SK-N-SH (cell line): ENCODE measurements at regions not wholly inside any gene's neighbourhood (a gene's known extent, or its start where the extent isn't known, plus 50 kb on each side); places are given as distances from the start of the nearest gene placed in this dataset.

Source experiments
- CTCF ChIA-PET: fragments of 300-600, 350-600 bp; formaldehyde crosslinking; extraction: SDS; loops from one replicate; lab custom pipeline; 2021; lab: Yijun Ruan, JAX
- POLR2A ChIA-PET: fragments of 350-600 bp; sonication (Branson Sonifier 250); formaldehyde crosslinking; extraction: SDS; loops from one replicate; lab custom pipeline; 2020; ENCODE audit warnings: antibody characterized with exemption, inconsistent platforms; lab: Yijun Ruan, JAX
- DNase-seq: peaks from one replicate; pipeline ENCODE4 v3.0.0; 2012
- H2AFZ ChIP-seq: fragments of 200-600 bp; sonication (generic); 2 replicates; pipeline ENCODE4 v1.8.1; 2016; ENCODE audit warnings: antibody characterized with exemption, mild to moderate bottlenecking, low read depth
- H3F3A ChIP-seq: fragments of 200-600 bp; sonication (generic); replicated peaks from 2 replicates; pipeline ENCODE3; 2016; ENCODE audit warnings: antibody characterized with exemption, mild to moderate bottlenecking; ENCODE audit not compliant: insufficient read depth
- H3K27ac ChIP-seq, 2 experiments: fragments of 200-500 bp in 1 of 2; fragments of 200-600 bp in 1 of 2; sonication (Bioruptor generic) in 1 of 2; sonication (generic), shearing (Covaris generic) in 1 of 2; 2 replicates each; pipeline versions ENCODE4 v1.5.1 to v1.6.1; 2014 to 2016; ENCODE audit warnings: low read depth in 2 of 2, inconsistent platforms in 1 of 2, low read length in 1 of 2, mild to moderate bottlenecking in 1 of 2, mixed read lengths in 1 of 2
- H3K27me3 ChIP-seq: fragments of 200-600 bp; sonication (generic), shearing (Covaris generic); 2 replicates; pipeline ENCODE4 v1.6.1; 2016; ENCODE audit warnings: mixed run types; ENCODE audit not compliant: insufficient read depth
- H3K36me3 ChIP-seq, 2 experiments: fragments of 200-500 bp in 1 of 2; fragments of 200-600 bp in 1 of 2; sonication (Bioruptor generic) in 1 of 2; sonication (generic) in 1 of 2; replicated peaks in 1 of 2; 2 replicates each; pipeline versions ENCODE3 to v1.5.1; 2014 to 2016; ENCODE audit warnings: low read length in 1 of 2, mild to moderate bottlenecking in 1 of 2; ENCODE audit not compliant: insufficient read depth in 2 of 2, control insufficient read depth in 1 of 2
- H3K4me1 ChIP-seq, 2 experiments: fragments of 200-500 bp in 1 of 2; fragments of 200-600 bp in 1 of 2; sonication (Bioruptor generic) in 1 of 2; sonication (generic), shearing (Covaris generic) in 1 of 2; 2 replicates each; pipeline versions ENCODE4 v1.5.1 to v1.6.1; 2014 to 2016; ENCODE audit warnings: low read depth in 1 of 2, low read length in 1 of 2, mixed run types in 1 of 2; ENCODE audit not compliant: insufficient read depth in 2 of 2, control insufficient read depth in 1 of 2
- H3K4me2 ChIP-seq: fragments of 200-600 bp; sonication (generic), shearing (Covaris generic); 2 replicates; pipeline ENCODE4 v1.6.1; 2017; ENCODE audit warnings: mixed run types
- H3K4me3 ChIP-seq, 2 experiments: fragments of 200-500 bp in 1 of 2; fragments of 200-600 bp in 1 of 2; sonication (Bioruptor generic) in 1 of 2; sonication (generic), shearing (Covaris generic) in 1 of 2; 2 replicates each; pipeline versions ENCODE4 v1.5.1 to v1.8.1; 2014 to 2016; ENCODE audit warnings: low read depth in 2 of 2, inconsistent platforms in 1 of 2, low read length in 1 of 2, mild to moderate bottlenecking in 1 of 2, mixed read lengths in 1 of 2, moderate library complexity in 1 of 2
- H3K79me2 ChIP-seq: fragments of 200-600 bp; sonication (generic); 2 replicates; pipeline ENCODE4 v1.8.1; 2017; ENCODE audit warnings: mild to moderate bottlenecking; ENCODE audit not compliant: insufficient read depth
- H3K9ac ChIP-seq: fragments of 200-600 bp; sonication (generic); 2 replicates; pipeline ENCODE4 v1.6.1; 2017; ENCODE audit warnings: mixed run types
- H3K9me2 ChIP-seq: fragments of 200-600 bp; sonication (generic); 2 replicates; pipeline ENCODE4 v1.6.1; 2017; ENCODE audit warnings: mixed run types
- H3K9me3 ChIP-seq: fragments of 200-600 bp; sonication (generic); 2 replicates; pipeline ENCODE4 v1.6.1; 2017; ENCODE audit warnings: mixed run types, mild to moderate bottlenecking, moderate library complexity
- H4K20me1 ChIP-seq: fragments of 200-600 bp; sonication (generic); 2 replicates; pipeline ENCODE4 v1.6.1; 2017; ENCODE audit warnings: mild to moderate bottlenecking, mixed run types; ENCODE audit not compliant: insufficient read depth
- CTCF ChIP-seq: fragments of 200-600 bp; sonication (generic); IDR thresholded peaks from 2 replicates; pipeline ENCODE4 v1.6.1; 2017; ENCODE audit warnings: antibody characterized with exemption, mild to moderate bottlenecking, moderate library complexity
- EZH2phosphoT487 ChIP-seq: fragments of 200-600 bp; sonication (generic); IDR thresholded peaks from 2 replicates; pipeline ENCODE4 v1.6.1; 2017; ENCODE audit warnings: low read depth, mixed run types, mild to moderate bottlenecking, antibody characterized with exemption, moderate library complexity, borderline replicate concordance
- FOXJ3 ChIP-seq: sonication (generic); formaldehyde crosslinking; IDR thresholded peaks from 2 replicates; pipeline ENCODE4 v1.5.1; 2020; ENCODE audit warnings: mild to moderate bottlenecking, missing genetic modification reagents
- FOXM1 ChIP-seq: IDR thresholded peaks from 2 replicates; pipeline ENCODE4 v1.4.0; 2012; ENCODE audit warnings: low read depth, mild to moderate bottlenecking
- MAX ChIP-seq: IDR thresholded peaks from 2 replicates; pipeline ENCODE4 v1.4.0; 2012; ENCODE audit warnings: low read depth
- POLR2AphosphoS5 ChIP-seq: IDR thresholded peaks from 2 replicates; pipeline ENCODE4 v1.6.1; 2012; ENCODE audit warnings: low read depth, low read length
- RCOR1 ChIP-seq: fragments of 150-350 bp; IDR thresholded peaks from 2 replicates; pipeline ENCODE4 v1.6.1; 2017; ENCODE audit warnings: antibody characterized with exemption, low read length
- REST ChIP-seq: IDR thresholded peaks from 2 replicates; pipeline ENCODE4 v1.6.1; 2012; ENCODE audit warnings: mild to moderate bottlenecking, low read depth, low read length, moderate library complexity
- RFX5 ChIP-seq: IDR thresholded peaks from 2 replicates; pipeline ENCODE4 v1.6.1; 2012; ENCODE audit warnings: mild to moderate bottlenecking, improper control_type of control experiment, low read length
- RXRA ChIP-seq: IDR thresholded peaks from 2 replicates; pipeline ENCODE4 v1.4.0; 2012; ENCODE audit warnings: low read depth, mild to moderate bottlenecking, borderline replicate concordance
- SMC3 ChIP-seq: IDR thresholded peaks from 2 replicates; pipeline ENCODE4 v1.6.1; 2012; ENCODE audit warnings: low read depth, low read length, improper control_type of control experiment
- TAF1 ChIP-seq: IDR thresholded peaks from 2 replicates; pipeline ENCODE4 v1.6.1; 2012; ENCODE audit warnings: low read depth, mild to moderate bottlenecking, low read length, moderate library complexity, borderline replicate concordance
- TCF12 ChIP-seq: IDR thresholded peaks from 2 replicates; pipeline ENCODE4 v1.4.0; 2012
- TEAD4 ChIP-seq: IDR thresholded peaks from 2 replicates; pipeline ENCODE4 v1.4.0; 2012; ENCODE audit warnings: mild to moderate bottlenecking, borderline replicate concordance; ENCODE audit not compliant: insufficient read depth
- USF1 ChIP-seq: IDR thresholded peaks from 2 replicates; pipeline ENCODE4 v1.4.0; 2012; ENCODE audit warnings: low read depth, borderline replicate concordance
- WGBS: methylation state at CpG from one replicate; pipeline ENCODE4 v1.1.6; 2017; ENCODE audit warnings: low lambda C conversion rate; 5-methylcytosine and 5-hydroxymethylcytosine counted together

GRCh38 chr10:131727560-131727959 lies 173.2 kb upstream of the PPP2R2D start:
- H3K9me2 ChIP-seq = no peaks in the 10 kb centered on the region
- no peak overlapping the region for H3K27ac ChIP-seq
- H3K9ac ChIP-seq = no peak overlapping the region
- H3K4me1 ChIP-seq = peaks cover 0 to 31% of the 10 kb centered on the region in 2 experiments; a peak in 1 of 4 replicates
- WGBS = 57% methylated on average over 11 of the region's 12 CpGs
- H3K79me2 ChIP-seq = no peaks in the 10 kb centered on the region
- POLR2A ChIA-PET = no interaction called here
- H2AFZ ChIP-seq = no peak overlapping the region
- no peak for DNase-seq
- CTCF ChIA-PET = interaction anchor here (0.7 to 0.9 kb wide), 2 partner anchors 59 to 576 kb away, joined by 3 read pairs; no protein-coding TSS in a partner anchor
- H3K27me3 ChIP-seq = no peaks in the 10 kb centered on the region
- H3F3A ChIP-seq = no peaks in the 10 kb centered on the region
- no peak for TF ChIP-seq TCF12
- no peak for TF ChIP-seq CTCF
- TF ChIP-seq RFX5 = no peak
- H3K4me2 ChIP-seq = no peak overlapping the region
- no peaks in the 10 kb centered on the region for H3K36me3 ChIP-seq
- H4K20me1 ChIP-seq = no peaks in the 10 kb centered on the region
- H3K9me3 ChIP-seq = no peaks in the 10 kb centered on the region
- H3K4me3 ChIP-seq = no peak overlapping the region

- ChIA-PET POLR2A (no interaction called here), CTCF (no interaction called here)
- TF ChIP-seq TCF12 (no peak), FOXJ3 (CRISPR knock-in tag) (no peak), USF1 (no peak), FOXM1 (no peak), RCOR1 (no peak), RFX5 (no peak), TAF1 (no peak), RXRA (no peak), MAX (no peak), TEAD4 (no peak), EZH2phosphoT487 (no peak), REST (no peak), POLR2AphosphoS5 (no peak), SMC3 (no peak), CTCF (no peak)
- Histone ChIP-seq H2AFZ (no peak overlapping the region), H3K9me2 (no peaks in the 10 kb centered on the region), H3K27ac (no peak overlapping the region), H3K9me3 (no peaks in the 10 kb centered on the region), H3K4me1 (peaks cover 0 to 27% of the 10 kb centered on the region in 2 experiments; a peak in 1 of 4 replicates), H3K4me3 (no peak overlapping the region), H3K4me2 (no peak overlapping the region), H3F3A (no peaks in the 10 kb centered on the region), H4K20me1 (no peaks in the 10 kb centered on the region), H3K27me3 (no peaks in the 10 kb centered on the region), H3K79me2 (no peaks in the 10 kb centered on the region), H3K36me3 (no peaks in the 10 kb centered on the region), H3K9ac (no peak overlapping the region)
- WGBS = 43% methylated on average over 13 of the region's 16 CpGs
- DNase-seq = peak; percentile 8
Measured at GRCh38 chr10:131728286-131729228, 172.3 kb upstream of the PPP2R2D start.
